HEK293 (cell line): ENCODE measurements at regions not wholly inside any gene's neighbourhood (a gene's known extent, or its start where the extent isn't known, plus 50 kb on each side); places are given as distances from the start of the nearest gene placed in this dataset.
"Not testable (repeated sequence)": the region's sequence is repeated elsewhere in the genome, so short reads cannot be mapped to it uniquely, and the experiment has no call there.

Experiments used
- CTCF ChIA-PET: fragments of 350-600 bp; formaldehyde crosslinking; extraction: SDS; loops from one replicate; lab custom pipeline; 2021; ENCODE audit warnings: antibody characterized with exemption; lab: Yijun Ruan, JAX
- POLR2A ChIA-PET: fragments of 300-600 bp; formaldehyde crosslinking; extraction: SDS; loops from one replicate; lab custom pipeline; 2020; ENCODE audit warnings: antibody characterized with exemption, inconsistent platforms; lab: Yijun Ruan, JAX
- H3K27ac ChIP-seq: fragments of 200-500 bp; sonication (Bioruptor generic); 2 replicates; pipeline ENCODE4 v1.5.1; 2014; ENCODE audit warnings: low read depth, low read length, control low read depth, inconsistent platforms; ENCODE audit errors: extremely low read depth
- H3K36me3 ChIP-seq, 2 experiments: fragments of 200-500 bp in 1 of 2; sonication (Bioruptor generic) in 1 of 2; 1 replicate in 1 of 2; 2 replicates in 1 of 2; pipeline ENCODE4 v1.5.1; 2014 to 2017; ENCODE audit warnings: inconsistent platforms in 2 of 2, low read length in 2 of 2; ENCODE audit not compliant: control insufficient read depth in 2 of 2, insufficient read depth in 1 of 2
- H3K4me1 ChIP-seq: fragments of 200-500 bp; sonication (Bioruptor generic); 2 replicates; pipeline ENCODE4 v1.5.1; 2014; ENCODE audit warnings: mild to moderate bottlenecking, low read length, inconsistent platforms; ENCODE audit not compliant: control insufficient read depth, insufficient read depth
- H3K4me3 ChIP-seq: 2 replicates; pipeline ENCODE4 v1.5.1; 2011; ENCODE audit warnings: low read depth, mild to moderate bottlenecking, control low read depth, low read length, moderate library complexity
- H3K9me3 ChIP-seq: fragments of 200-500 bp; sonication (Bioruptor generic); 2 replicates; pipeline ENCODE4 v1.5.1; 2014; ENCODE audit warnings: low read depth, low read length, inconsistent platforms; ENCODE audit not compliant: control insufficient read depth, insufficient read depth
- HOXA7 ChIP-seq: sonication (generic); formaldehyde crosslinking; IDR thresholded peaks from 2 replicates; pipeline ENCODE4 v1.8.1; 2022; ENCODE audit warnings: missing genetic modification reagents, borderline replicate concordance
- TRIM28 ChIP-seq: IDR thresholded peaks from 2 replicates; pipeline ENCODE4 v1.6.1; 2011; ENCODE audit warnings: low read length, control low read depth, borderline replicate concordance
- ZFP69B ChIP-seq: fragments of 450-650 bp; formaldehyde crosslinking; IDR thresholded peaks from 2 replicates; pipeline ENCODE4 v1.5.1; 2016; ENCODE audit warnings: missing biosample characterization, missing genetic modification characterization
- ZNF140 ChIP-seq: fragments of 450-650 bp; formaldehyde crosslinking; IDR thresholded peaks from 2 replicates; pipeline ENCODE4 v1.5.1; 2016; ENCODE audit warnings: missing biosample characterization, missing genetic modification characterization
- ZNF2 ChIP-seq: fragments of 450-650 bp; formaldehyde crosslinking; IDR thresholded peaks from 2 replicates; pipeline ENCODE4 v1.5.1; 2016; ENCODE audit warnings: missing biosample characterization, missing genetic modification characterization
- ZNF426 ChIP-seq: fragments of 450-650 bp; formaldehyde crosslinking; IDR thresholded peaks from 2 replicates; pipeline ENCODE4 v1.5.1; 2017; ENCODE audit warnings: missing biosample characterization, missing genetic modification characterization, mild to moderate bottlenecking, inconsistent platforms, moderate library complexity
- ZNF555 ChIP-seq: fragments of 450-650 bp; formaldehyde crosslinking; conservative IDR thresholded peaks from 2 replicates; pipeline ENCODE4 v1.5.1; 2017; ENCODE audit warnings: missing biosample characterization, mild to moderate bottlenecking, missing genetic modification characterization, inconsistent platforms
- TF ChIP-seq, protein P1 (sequence below): fragments of 450-650 bp; formaldehyde crosslinking; IDR thresholded peaks from 2 replicates; pipeline ENCODE4 v1.5.1; 2016; ENCODE audit warnings: missing biosample characterization, missing genetic modification characterization
- TF ChIP-seq, protein P2 (sequence below): fragments of 450-650 bp; formaldehyde crosslinking; conservative IDR thresholded peaks from 2 replicates; pipeline ENCODE4 v1.5.1; 2016; ENCODE audit warnings: low read depth, missing biosample characterization, missing genetic modification characterization
- TF ChIP-seq, protein P3 (sequence below): fragments of 450-650 bp; formaldehyde crosslinking; IDR thresholded peaks from 2 replicates; pipeline ENCODE4 v1.5.0; 2017; ENCODE audit warnings: missing biosample characterization, missing genetic modification characterization, borderline replicate concordance
- TF ChIP-seq, protein P4 (sequence below): fragments of 450-650 bp; formaldehyde crosslinking; conservative IDR thresholded peaks from 2 replicates; pipeline ENCODE4 v1.5.1; 2016; ENCODE audit warnings: low read depth, missing biosample characterization, missing genetic modification characterization
- TF ChIP-seq, protein P5 (sequence below): fragments of 450-650 bp; formaldehyde crosslinking; IDR thresholded peaks from 2 replicates; pipeline ENCODE4 v1.5.1; 2016; ENCODE audit warnings: missing biosample characterization, missing genetic modification characterization, low read depth

DNA sequence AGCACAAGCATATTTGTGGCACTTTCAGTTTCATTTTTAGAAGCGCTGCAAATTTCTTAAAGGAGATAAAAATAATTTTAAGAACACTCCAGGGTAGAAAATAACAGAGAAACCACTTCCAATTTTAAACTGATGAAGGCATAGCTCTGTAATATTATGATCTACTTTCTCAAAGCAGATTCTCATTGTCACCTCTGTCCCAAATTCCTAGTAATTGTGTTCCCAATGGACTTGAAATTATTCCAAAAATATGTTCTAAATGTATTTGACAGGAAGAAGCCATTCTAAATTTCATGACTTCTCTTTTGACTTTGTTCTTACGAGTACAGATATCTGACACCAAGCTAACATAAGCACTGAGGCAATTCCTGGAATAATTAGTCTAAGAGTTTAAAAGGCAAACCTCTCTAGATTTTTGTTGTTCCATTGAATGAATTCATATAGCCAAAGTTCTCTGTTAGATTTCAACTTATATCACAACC, 140.2 kb upstream of the CARMIL1 start:
- H3K27ac ChIP-seq = no peak overlapping the region
- POLR2A ChIA-PET = no interaction called here
- no peak overlapping the region for H3K4me3 ChIP-seq
- no peak for TF ChIP-seq TRIM28
- TF ChIP-seq, all 188 proteins: peak for 0
- H3K4me1 ChIP-seq = no peaks in the 10 kb centered on the region
- no peaks in the 10 kb centered on the region for H3K36me3 ChIP-seq
- CTCF ChIA-PET = interaction anchor here (0.8 kb wide), 1 partner anchor 85 kb away, joined by 3 read pairs; no protein-coding TSS in a partner anchor
- no peaks in the 10 kb centered on the region for H3K9me3 ChIP-seq

DNA sequence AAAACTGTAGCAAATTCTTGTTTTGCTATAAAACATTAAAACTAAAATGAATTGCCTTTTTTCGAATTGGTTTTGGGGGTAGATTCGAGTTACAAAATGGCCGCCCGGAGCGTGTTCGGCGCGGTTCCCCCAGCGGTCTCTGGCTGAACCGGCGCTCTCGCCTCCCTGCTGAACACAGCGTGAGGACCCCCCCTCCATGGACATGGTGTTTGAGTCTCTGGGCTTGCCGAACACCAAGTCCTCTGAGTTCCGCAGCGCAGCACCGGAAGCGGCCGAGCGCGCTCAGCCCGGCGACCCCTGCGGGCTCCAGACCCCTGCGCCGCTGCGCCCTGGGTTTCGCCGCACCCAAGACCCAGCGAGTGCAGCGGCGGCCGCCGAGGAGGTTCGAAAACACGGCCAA, 139.6 kb upstream of the CARMIL1 start:
- H3K9me3 ChIP-seq, H3K27ac ChIP-seq, H3K36me3 ChIP-seq, POLR2A ChIA-PET, H3K4me3 ChIP-seq, CTCF ChIA-PET, H3K4me1 ChIP-seq: not testable (repeated sequence)

DNA sequence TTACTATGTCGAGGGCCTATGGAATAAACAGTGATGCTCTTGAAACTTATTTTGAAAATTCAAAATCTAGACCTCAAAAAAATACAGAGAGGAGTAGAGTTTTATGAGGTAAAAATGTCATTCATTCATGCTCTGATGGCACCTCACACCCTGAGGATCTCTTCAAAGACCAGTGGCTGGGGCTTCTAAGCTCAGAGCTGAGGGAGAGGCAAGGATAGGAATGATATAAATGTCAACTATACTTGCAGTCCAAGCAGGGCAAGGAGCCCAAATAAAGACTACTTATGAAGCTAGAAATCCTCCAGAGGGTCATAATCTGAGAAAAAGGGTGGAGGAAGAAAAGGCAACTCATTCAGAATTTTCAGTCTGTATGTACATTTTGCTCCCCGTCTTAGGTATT, 136.7 kb upstream of the CARMIL1 start:
- ChIA-PET CTCF (no interaction called here), POLR2A (no interaction called here)
- Histone ChIP-seq H3K4me1 (no peaks in the 10 kb centered on the region), H3K27ac (no peak overlapping the region), H3K4me3 (no peak overlapping the region), H3K36me3 (no peaks in the 10 kb centered on the region), H3K9me3 (no peaks in the 10 kb centered on the region)
- TF ChIP-seq ZFP69B (tag by site-specific recombination) = no peak
- TF ChIP-seq, protein P1, sequence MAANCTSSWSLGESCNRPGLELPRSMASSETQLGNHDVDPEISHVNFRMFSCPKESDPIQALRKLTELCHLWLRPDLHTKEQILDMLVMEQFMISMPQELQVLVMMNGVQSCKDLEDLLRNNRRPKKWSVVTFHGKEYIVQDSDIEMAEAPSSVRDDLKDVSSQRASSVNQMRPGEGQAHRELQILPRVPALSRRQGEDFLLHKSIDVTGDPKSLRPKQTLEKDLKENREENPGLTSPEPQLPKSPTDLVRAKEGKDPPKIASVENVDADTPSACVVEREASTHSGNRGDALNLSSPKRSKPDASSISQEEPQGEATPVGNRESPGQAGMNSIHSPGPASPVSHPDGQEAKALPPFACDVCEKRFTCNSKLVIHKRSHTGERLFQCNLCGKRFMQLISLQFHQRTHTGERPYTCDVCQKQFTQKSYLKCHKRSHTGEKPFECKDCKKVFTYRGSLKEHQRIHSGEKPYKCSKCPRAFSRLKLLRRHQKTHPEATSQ (tag by site-specific recombination) = no peak
- no peak for TF ChIP-seq HOXA7 (CRISPR knock-in tag)

DNA sequence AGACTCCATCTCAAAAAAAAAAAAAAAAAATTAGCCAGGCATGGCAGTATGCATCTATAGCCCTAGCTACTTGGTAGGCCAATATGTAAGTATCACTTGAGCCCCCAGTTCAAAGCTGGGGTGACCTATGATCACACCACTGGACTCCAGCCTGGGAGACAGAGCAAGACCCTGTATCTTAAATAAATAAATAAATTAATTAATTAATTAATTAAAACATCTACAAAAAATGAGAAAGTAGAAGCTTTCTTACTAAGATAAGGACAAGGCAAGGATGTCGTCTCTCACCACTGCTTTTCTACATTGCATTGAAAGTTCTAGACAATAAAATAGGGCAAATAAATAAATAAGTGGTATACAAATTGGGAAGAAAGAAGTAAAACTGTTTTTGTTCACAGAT, 134.3 kb upstream of the CARMIL1 start:
- Histone ChIP-seq H3K9me3 (no peaks in the 10 kb centered on the region), H3K4me1 (no peaks in the 10 kb centered on the region), H3K4me3 (no peak overlapping the region), H3K36me3 (no peaks in the 10 kb centered on the region), H3K27ac (no peak overlapping the region)
- POLR2A ChIA-PET = no interaction called here
- CTCF ChIA-PET = no interaction called here
- TF ChIP-seq, protein P2, sequence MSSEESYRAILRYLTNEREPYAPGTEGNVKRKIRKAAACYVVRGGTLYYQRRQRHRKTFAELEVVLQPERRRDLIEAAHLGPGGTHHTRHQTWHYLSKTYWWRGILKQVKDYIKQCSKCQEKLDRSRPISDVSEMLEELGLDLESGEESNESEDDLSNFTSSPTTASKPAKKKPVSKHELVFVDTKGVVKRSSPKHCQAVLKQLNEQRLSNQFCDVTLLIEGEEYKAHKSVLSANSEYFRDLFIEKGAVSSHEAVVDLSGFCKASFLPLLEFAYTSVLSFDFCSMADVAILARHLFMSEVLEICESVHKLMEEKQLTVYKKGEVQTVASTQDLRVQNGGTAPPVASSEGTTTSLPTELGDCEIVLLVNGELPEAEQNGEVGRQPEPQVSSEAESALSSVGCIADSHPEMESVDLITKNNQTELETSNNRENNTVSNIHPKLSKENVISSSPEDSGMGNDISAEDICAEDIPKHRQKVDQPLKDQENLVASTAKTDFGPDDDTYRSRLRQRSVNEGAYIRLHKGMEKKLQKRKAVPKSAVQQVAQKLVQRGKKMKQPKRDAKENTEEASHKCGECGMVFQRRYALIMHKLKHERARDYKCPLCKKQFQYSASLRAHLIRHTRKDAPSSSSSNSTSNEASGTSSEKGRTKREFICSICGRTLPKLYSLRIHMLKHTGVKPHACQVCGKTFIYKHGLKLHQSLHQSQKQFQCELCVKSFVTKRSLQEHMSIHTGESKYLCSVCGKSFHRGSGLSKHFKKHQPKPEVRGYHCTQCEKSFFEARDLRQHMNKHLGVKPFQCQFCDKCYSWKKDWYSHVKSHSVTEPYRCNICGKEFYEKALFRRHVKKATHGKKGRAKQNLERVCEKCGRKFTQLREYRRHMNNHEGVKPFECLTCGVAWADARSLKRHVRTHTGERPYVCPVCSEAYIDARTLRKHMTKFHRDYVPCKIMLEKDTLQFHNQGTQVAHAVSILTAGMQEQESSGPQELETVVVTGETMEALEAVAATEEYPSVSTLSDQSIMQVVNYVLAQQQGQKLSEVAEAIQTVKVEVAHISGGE (tag by site-specific recombination) = peak; percentile 48
- TF ChIP-seq ZNF426 (tag by site-specific recombination) = peak; percentile 56
- TF ChIP-seq, protein P3, sequence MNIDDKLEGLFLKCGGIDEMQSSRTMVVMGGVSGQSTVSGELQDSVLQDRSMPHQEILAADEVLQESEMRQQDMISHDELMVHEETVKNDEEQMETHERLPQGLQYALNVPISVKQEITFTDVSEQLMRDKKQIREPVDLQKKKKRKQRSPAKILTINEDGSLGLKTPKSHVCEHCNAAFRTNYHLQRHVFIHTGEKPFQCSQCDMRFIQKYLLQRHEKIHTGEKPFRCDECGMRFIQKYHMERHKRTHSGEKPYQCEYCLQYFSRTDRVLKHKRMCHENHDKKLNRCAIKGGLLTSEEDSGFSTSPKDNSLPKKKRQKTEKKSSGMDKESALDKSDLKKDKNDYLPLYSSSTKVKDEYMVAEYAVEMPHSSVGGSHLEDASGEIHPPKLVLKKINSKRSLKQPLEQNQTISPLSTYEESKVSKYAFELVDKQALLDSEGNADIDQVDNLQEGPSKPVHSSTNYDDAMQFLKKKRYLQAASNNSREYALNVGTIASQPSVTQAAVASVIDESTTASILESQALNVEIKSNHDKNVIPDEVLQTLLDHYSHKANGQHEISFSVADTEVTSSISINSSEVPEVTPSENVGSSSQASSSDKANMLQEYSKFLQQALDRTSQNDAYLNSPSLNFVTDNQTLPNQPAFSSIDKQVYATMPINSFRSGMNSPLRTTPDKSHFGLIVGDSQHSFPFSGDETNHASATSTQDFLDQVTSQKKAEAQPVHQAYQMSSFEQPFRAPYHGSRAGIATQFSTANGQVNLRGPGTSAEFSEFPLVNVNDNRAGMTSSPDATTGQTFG (tag by site-specific recombination) = no peak
- TF ChIP-seq ZNF2 = no peak
- TF ChIP-seq, protein P4, sequence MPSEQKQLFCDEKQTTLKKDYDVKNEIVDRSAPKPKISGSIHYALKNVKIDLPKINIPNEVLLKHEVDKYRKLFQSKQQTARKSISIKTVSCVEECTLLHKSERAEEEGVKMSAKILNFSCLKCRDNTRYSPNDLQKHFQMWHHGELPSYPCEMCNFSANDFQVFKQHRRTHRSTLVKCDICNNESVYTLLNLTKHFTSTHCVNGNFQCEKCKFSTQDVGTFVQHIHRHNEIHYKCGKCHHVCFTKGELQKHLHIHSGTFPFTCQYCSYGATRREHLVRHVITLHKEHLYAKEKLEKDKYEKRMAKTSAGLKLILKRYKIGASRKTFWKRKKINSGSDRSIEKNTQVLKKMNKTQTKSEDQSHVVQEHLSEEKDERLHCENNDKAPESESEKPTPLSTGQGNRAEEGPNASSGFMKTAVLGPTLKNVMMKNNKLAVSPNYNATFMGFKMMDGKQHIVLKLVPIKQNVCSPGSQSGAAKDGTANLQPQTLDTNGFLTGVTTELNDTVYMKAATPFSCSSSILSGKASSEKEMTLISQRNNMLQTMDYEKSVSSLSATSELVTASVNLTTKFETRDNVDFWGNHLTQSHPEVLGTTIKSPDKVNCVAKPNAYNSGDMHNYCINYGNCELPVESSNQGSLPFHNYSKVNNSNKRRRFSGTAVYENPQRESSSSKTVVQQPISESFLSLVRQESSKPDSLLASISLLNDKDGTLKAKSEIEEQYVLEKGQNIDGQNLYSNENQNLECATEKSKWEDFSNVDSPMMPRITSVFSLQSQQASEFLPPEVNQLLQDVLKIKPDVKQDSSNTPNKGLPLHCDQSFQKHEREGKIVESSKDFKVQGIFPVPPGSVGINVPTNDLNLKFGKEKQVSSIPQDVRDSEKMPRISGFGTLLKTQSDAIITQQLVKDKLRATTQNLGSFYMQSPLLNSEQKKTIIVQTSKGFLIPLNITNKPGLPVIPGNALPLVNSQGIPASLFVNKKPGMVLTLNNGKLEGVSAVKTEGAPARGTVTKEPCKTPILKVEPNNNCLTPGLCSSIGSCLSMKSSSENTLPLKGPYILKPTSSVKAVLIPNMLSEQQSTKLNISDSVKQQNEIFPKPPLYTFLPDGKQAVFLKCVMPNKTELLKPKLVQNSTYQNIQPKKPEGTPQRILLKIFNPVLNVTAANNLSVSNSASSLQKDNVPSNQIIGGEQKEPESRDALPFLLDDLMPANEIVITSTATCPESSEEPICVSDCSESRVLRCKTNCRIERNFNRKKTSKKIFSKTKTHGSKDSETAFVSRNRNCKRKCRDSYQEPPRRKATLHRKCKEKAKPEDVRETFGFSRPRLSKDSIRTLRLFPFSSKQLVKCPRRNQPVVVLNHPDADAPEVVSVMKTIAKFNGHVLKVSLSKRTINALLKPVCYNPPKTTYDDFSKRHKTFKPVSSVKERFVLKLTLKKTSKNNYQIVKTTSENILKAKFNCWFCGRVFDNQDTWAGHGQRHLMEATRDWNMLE (tag by site-specific recombination) = peak; percentile 65
- peak; percentile 9; the same call in 1 of the 2 replicates for TF ChIP-seq ZNF140
- peak; percentile 22 for TF ChIP-seq ZNF555
- TF ChIP-seq, protein P5, sequence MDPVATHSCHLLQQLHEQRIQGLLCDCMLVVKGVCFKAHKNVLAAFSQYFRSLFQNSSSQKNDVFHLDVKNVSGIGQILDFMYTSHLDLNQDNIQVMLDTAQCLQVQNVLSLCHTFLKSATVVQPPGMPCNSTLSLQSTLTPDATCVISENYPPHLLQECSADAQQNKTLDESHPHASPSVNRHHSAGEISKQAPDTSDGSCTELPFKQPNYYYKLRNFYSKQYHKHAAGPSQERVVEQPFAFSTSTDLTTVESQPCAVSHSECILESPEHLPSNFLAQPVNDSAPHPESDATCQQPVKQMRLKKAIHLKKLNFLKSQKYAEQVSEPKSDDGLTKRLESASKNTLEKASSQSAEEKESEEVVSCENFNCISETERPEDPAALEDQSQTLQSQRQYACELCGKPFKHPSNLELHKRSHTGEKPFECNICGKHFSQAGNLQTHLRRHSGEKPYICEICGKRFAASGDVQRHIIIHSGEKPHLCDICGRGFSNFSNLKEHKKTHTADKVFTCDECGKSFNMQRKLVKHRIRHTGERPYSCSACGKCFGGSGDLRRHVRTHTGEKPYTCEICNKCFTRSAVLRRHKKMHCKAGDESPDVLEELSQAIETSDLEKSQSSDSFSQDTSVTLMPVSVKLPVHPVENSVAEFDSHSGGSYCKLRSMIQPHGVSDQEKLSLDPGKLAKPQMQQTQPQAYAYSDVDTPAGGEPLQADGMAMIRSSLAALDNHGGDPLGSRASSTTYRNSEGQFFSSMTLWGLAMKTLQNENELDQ (tag by site-specific recombination) = no peak
